Astrocyte of the spinal cord (primary cell): ENCODE measurements at regions not wholly inside any gene's neighbourhood (a gene's known extent, or its start where the extent isn't known, plus 50 kb on each side); places are given as distances from the start of the nearest gene placed in this dataset.

Source experiments
- DNase-seq: peaks from one replicate; pipeline ENCODE4 v3.0.0; 2011; ENCODE audit warnings: low read depth, low spot score
- H3K4me3 ChIP-seq: 2 replicates; pipeline ENCODE4 v1.5.1; 2011; ENCODE audit warnings: low read depth, mild to moderate bottlenecking, low read length, moderate library complexity
- in situ Hi-C: cut with HindIII; loops from 2 replicates; pipeline ENCODE4 v1.10.0; 2017; ENCODE audit warnings: low sequenced_read_pairs
- TF ChIP-seq, protein P1 (sequence below): IDR thresholded peaks from 2 replicates; pipeline ENCODE4 v1.5.1; 2012; ENCODE audit warnings: low read depth, mild to moderate bottlenecking, low read length, inconsistent platforms

DNA sequence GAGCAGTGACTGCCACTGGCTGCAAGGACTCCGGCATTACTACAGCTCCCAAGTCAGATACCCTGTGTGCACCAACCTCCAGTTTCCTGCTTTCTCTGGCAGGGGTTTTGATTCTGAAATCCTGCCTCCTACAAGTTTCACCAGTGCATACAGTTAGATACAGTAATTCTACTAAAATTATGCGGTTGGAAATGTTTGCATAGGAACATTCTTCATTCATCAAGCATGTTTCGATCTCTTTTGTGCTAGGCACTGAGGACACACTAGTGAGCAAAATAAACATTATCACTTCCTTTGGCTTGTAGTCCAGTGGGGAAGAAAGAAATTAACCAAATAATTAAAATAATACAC lies 152.2 kb downstream of the TMEM167A start:
- H3K4me3 ChIP-seq: no peak overlapping the region
- in situ Hi-C loops: no loop called here
- TF ChIP-seq, protein P1, sequence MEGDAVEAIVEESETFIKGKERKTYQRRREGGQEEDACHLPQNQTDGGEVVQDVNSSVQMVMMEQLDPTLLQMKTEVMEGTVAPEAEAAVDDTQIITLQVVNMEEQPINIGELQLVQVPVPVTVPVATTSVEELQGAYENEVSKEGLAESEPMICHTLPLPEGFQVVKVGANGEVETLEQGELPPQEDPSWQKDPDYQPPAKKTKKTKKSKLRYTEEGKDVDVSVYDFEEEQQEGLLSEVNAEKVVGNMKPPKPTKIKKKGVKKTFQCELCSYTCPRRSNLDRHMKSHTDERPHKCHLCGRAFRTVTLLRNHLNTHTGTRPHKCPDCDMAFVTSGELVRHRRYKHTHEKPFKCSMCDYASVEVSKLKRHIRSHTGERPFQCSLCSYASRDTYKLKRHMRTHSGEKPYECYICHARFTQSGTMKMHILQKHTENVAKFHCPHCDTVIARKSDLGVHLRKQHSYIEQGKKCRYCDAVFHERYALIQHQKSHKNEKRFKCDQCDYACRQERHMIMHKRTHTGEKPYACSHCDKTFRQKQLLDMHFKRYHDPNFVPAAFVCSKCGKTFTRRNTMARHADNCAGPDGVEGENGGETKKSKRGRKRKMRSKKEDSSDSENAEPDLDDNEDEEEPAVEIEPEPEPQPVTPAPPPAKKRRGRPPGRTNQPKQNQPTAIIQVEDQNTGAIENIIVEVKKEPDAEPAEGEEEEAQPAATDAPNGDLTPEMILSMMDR: no peak

GRCh38 chr5:82924226-82925060 lies 152.8 kb downstream of the TMEM167A start:
- H3K4me3 ChIP-seq: no peak overlapping the region
- TF ChIP-seq, protein P1: no peak
- in situ Hi-C loops: no loop called here
- no peak for DNase-seq

More for the DNA sequence above, 152.2 kb downstream of the TMEM167A start:
- peak; percentile 9 for DNase-seq

- in situ Hi-C loops: no loop called here
Measured at GRCh38 chr5:82922086-82922734, 155.0 kb downstream of the TMEM167A start.

DNA sequence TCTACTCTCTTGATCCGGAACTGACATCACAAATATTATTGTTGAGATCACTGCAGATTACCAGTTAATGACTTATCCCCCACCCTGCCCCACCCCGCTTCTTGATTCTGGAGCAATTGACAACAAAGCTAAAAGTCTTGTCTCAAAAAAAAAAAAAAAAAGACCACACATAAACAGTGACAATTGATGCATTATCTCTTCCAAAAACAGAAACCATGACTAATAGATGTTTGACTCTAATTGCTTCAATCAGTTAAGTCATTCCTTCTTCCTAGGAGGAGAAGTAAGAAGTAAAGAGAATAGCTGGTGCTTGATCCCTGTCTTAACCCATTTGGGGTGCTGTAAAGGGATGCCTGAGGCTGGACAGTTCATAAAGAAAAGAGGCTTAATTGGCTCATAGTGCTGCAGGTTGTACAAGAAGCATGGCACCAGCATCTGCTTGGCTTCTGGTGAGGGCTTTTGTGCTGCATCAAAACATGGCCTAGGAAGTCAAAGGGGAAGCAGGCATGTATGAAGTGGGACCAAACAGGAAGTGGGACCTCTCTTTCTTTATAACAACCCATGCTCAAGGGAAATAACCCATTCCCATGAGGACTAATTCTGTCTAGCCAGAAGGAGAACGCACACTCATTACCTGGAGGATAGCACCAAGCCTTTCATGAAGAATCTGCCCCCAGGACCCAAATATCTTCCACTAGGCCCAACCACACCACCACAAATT lies 158.7 kb downstream of the TMEM167A start:
- H3K4me3 ChIP-seq: no peak overlapping the region
- no peak for DNase-seq
- in situ Hi-C loops: no loop called here
- TF ChIP-seq, protein P1: no peak

More at GRCh38 chr5:82922086-82922734, 155.0 kb downstream of the TMEM167A start:
- no peak overlapping the region for H3K4me3 ChIP-seq
- TF ChIP-seq, protein P1: no peak
- no peak for DNase-seq

DNA sequence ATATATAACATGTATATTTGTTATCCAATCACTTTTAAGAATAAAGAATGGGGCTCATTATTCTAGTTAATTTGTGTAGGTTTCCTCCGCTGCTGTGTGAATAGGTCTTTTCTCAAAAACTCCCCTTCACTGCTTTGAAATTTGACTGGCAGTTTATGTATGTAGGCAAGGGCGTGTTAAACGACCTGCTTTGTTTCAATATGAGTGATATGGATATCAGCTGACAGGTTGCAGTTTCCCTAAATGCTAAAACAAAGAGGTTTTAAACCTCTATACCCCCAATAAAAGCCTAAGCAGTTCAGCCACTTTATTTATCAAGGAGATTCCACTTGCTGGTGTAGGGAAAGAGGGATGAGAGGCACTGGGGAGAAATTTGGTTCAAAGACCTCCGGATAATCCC lies 159.6 kb downstream of the TMEM167A start:
- H3K4me3 ChIP-seq: no peak overlapping the region
- DNase-seq: no peak
- TF ChIP-seq, protein P1: no peak
- in situ Hi-C loops: no loop called here

GRCh38 chr5:82913971-82914370 lies 163.2 kb downstream of the TMEM167A start:
- TF ChIP-seq, protein P1: no peak
- no peak overlapping the region for H3K4me3 ChIP-seq
- in situ Hi-C loops: no loop called here
- DNase-seq: no peak
